Vagina (tissue), 2 donors: ENCODE measurements at regions not wholly inside any gene's neighbourhood (a gene's known extent, or its start where the extent isn't known, plus 50 kb on each side); places are given as distances from the start of the nearest gene placed in this dataset.

ENCODE experiments used
- POLR2A ChIP-seq, 2 donors: fragments of 450-650 bp; IDR thresholded peaks; one replicate each; pipeline ENCODE4 v1.6.1; 2017; ENCODE audit warnings: antibody characterized with exemption in 2 of 2, mild to moderate bottlenecking in 2 of 2, moderate library complexity in 2 of 2
- POLR2AphosphoS5 ChIP-seq, 2 donors: sonication (generic); formaldehyde crosslinking; IDR thresholded peaks; one replicate each; pipeline ENCODE4 v1.9.0; 2017; ENCODE audit warnings: antibody characterized with exemption in 2 of 2, mild to moderate bottlenecking in 2 of 2, low read depth in 1 of 2; ENCODE audit not compliant: insufficient read depth in 1 of 2
- TF ChIP-seq, protein P1 (sequence below), 3 experiments: fragments of 450-650 bp in 2 of 3; fragments of 200-600 bp in 1 of 3; sonication (generic) in 1 of 3; IDR thresholded peaks; one replicate each; pipeline ENCODE4 v1.5.1; 2017 to 2019; ENCODE audit warnings: antibody characterized with exemption in 3 of 3, mild to moderate bottlenecking in 2 of 3, moderate library complexity in 2 of 3

DNA sequence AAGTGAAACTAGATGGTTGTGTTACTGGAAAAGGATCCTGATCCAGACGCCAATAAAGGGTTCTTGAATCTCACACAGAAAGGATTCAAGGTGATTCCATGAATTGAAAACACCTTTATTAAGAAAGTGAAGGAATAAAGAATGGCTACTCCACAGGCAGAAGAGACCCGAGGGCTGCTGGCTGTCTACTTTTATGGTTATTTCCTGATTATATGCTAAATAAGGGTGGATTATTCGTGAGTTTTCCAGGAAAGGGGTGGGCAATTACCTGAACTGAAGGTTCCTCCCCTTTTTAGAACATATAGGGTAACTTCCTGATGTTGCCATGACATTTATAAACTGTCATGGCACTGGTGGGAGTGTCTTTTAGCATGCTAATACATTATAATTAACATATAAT, 50.9 kb upstream of the WARS2 start:
- TF ChIP-seq, protein P1, sequence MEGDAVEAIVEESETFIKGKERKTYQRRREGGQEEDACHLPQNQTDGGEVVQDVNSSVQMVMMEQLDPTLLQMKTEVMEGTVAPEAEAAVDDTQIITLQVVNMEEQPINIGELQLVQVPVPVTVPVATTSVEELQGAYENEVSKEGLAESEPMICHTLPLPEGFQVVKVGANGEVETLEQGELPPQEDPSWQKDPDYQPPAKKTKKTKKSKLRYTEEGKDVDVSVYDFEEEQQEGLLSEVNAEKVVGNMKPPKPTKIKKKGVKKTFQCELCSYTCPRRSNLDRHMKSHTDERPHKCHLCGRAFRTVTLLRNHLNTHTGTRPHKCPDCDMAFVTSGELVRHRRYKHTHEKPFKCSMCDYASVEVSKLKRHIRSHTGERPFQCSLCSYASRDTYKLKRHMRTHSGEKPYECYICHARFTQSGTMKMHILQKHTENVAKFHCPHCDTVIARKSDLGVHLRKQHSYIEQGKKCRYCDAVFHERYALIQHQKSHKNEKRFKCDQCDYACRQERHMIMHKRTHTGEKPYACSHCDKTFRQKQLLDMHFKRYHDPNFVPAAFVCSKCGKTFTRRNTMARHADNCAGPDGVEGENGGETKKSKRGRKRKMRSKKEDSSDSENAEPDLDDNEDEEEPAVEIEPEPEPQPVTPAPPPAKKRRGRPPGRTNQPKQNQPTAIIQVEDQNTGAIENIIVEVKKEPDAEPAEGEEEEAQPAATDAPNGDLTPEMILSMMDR (IDR thresholded peaks at IDR 0.05): no peak
- TF ChIP-seq POLR2A (IDR thresholded peaks at IDR 0.05) (no peak), POLR2AphosphoS5 (IDR thresholded peaks at IDR 0.05; ENCODE audit: insufficient read depth in 1 of 2, low read depth in 1 of 2) (no peak)
